ENCODE measurements at regions not wholly inside any gene's neighbourhood (a gene's known extent, or its start where the extent isn't known, plus 50 kb on each side); places are given as distances from the start of the nearest gene placed in this dataset.

DNA sequence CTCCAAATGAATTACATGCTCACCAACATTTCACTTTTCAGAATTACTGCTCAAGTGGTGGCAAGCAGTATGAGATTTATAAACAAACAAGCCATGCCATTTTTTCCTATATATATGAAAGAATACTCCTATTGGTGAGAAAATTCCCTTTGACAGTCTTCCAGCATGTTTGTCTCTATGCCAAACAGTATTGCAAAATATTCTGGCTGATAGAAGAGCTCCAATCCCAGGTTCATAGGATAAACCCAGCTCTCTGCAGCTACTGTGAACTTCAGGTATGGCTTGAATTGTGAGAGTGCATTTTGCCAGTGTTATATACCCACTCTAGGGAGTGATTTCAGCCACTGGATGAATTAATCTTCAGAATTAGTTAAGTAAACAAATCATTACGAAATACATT, 108.8 kb downstream of the MAGEC2 start:
- no peak for TF ChIP-seq ZBTB7A (tag by site-specific recombination; IDR thresholded peaks at IDR 0.05; ENCODE audit: low read depth)
- TF ChIP-seq ZNF670 (tag by site-specific recombination; IDR thresholded peaks at IDR 0.05; ENCODE audit: low read depth) = no peak
- no peak for TF ChIP-seq YY1 (tag by site-specific recombination; IDR thresholded peaks at IDR 0.05)
- TF ChIP-seq CTCF (tag by site-specific recombination; IDR thresholded peaks at IDR 0.05) = no peak
- no peak for TF ChIP-seq ZNF362 (tag by site-specific recombination; IDR thresholded peaks at IDR 0.05)
- TF ChIP-seq ZNF274 (IDR thresholded peaks at IDR 0.05; ENCODE audit: low read length) = no peak
- TF ChIP-seq ZNF274 (tag by site-specific recombination; IDR thresholded peaks at IDR 0.05; ENCODE audit: borderline replicate concordance) = no peak
- TF ChIP-seq, protein P1, sequence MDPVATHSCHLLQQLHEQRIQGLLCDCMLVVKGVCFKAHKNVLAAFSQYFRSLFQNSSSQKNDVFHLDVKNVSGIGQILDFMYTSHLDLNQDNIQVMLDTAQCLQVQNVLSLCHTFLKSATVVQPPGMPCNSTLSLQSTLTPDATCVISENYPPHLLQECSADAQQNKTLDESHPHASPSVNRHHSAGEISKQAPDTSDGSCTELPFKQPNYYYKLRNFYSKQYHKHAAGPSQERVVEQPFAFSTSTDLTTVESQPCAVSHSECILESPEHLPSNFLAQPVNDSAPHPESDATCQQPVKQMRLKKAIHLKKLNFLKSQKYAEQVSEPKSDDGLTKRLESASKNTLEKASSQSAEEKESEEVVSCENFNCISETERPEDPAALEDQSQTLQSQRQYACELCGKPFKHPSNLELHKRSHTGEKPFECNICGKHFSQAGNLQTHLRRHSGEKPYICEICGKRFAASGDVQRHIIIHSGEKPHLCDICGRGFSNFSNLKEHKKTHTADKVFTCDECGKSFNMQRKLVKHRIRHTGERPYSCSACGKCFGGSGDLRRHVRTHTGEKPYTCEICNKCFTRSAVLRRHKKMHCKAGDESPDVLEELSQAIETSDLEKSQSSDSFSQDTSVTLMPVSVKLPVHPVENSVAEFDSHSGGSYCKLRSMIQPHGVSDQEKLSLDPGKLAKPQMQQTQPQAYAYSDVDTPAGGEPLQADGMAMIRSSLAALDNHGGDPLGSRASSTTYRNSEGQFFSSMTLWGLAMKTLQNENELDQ (tag by site-specific recombination; IDR thresholded peaks at IDR 0.05; ENCODE audit: low read depth) = no peak
- no peak for TF ChIP-seq OSR2 (tag by site-specific recombination; IDR thresholded peaks at IDR 0.05)
- no peak for TF ChIP-seq REST (tag by site-specific recombination; IDR thresholded peaks at IDR 0.05)
- TF ChIP-seq ZNF248 (tag by site-specific recombination; IDR thresholded peaks at IDR 0.05) = no peak
- TF ChIP-seq ZNF302 (tag by site-specific recombination; IDR thresholded peaks at IDR 0.05; ENCODE audit: low read depth) = no peak

Measured in HEK293 (cell line).